ENCODE measurements at regions not wholly inside any gene's neighbourhood (a gene's known extent, or its start where the extent isn't known, plus 50 kb on each side); places are given as distances from the start of the nearest gene placed in this dataset.

DNA sequence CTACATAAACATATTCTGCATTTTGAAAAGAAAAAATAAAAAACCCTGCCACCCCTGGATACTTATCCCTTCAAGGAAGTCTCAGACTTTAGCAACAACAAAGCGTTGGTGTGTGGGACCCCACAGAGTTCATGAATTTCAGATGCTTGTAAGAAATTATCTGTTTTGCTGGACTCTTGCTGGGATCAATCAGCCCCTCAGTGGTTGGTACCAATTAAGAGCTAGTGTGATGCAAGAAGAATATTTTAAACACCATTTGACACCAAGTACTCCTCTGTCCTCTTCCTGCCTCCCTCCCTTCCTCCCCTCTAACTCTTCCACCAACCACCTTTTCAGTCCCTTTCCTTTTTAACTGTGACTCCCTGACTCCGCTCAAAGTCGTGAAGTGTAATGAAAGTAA lies 51.5 kb downstream of the SST start:
- no peak for DNase-seq

GRCh38 chr3:187617213-187617612 lies 53.0 kb downstream of the SST start:
- DNase-seq, result no peak

- peak; percentile 39 for DNase-seq
Observed at GRCh38 chr3:187616307-187616972, 53.8 kb downstream of the SST start.

DNA sequence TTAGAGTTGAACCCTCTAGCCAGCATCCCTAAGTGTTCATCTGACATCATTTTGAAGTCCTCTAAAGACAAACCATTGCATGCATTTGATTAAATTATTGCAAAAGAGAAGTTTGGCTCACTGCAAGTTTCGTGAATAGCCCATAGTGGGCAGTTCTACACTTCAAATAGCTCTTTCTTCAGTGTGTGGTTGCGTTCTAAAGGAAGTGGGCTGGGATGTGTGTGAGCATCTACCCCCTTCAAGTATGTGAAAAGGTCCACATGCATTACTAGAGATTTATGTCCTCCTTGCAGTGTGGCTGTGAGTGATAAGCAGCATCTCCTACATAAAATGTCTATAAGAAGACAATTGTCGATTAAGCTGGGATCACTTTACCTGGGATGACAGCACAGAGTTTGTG lies 54.6 kb downstream of the SST start:
- no peak for DNase-seq

GRCh38 chr3:187612656-187613055 lies 57.5 kb downstream of the SST start:
- no peak for DNase-seq

DNA sequence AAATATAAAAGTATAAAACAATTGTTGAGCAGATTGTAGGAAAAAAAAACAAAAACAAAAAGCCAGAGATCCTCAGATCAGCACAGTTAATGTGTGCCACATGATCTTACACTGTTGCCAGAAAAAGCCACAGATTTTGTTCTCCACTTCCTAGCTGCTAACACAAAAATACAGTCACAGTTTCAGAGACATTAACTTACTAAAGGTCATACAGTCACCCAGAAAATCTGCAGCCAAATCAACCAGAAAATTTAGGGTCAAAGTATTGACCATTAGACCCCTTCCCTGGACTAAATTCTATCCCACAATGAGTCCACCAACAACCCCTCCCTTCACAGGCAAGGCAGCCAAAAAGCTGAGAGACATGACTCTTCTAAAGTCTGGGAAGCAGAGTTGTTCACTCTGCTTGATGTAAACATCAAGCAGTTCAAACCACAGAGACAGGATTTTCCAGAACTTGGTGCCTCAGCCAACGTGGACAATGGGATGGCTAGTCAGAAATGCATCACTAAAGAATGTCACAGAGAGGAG lies 59.1 kb downstream of the SST start:
- no peak for DNase-seq

GRCh38 chr3:187594272-187594671 lies 75.9 kb downstream of the SST start:
- DNase-seq, result no peak

- DNase-seq, result no peak
Observed at GRCh38 chr3:187593451-187593850, 76.7 kb downstream of the SST start.

- no peak for DNase-seq
Observed at GRCh38 chr3:187590861-187591576, 79.2 kb downstream of the SST start.

GRCh38 chr3:187587076-187587475 lies 83.1 kb downstream of the SST start:
- no peak for DNase-seq

GRCh38 chr3:187586226-187586625 lies 84.0 kb downstream of the SST start:
- no peak for DNase-seq

GRCh38 chr3:187572441-187572840 lies 97.8 kb downstream of the SST start:
- DNase-seq, result no peak

DNA sequence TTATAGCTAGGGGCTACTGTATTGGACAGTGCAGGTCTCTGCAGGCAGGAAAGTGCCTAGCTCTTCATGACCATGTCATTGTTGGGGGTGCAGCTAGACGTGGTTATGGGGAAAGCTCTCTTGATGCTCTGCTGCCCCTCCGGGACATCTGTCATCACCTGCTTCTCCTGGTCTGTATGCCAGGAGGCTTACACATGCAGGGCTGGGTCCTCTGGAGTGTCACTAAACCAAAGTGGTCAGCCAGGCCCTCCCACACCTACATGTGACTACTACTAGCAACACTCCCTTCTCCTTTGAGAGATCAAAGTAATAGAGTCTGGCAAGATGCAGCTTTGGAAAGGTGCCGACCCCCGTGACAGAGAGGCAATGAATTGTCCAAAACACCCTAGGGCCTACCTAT lies 98.5 kb downstream of the SST start:
- DNase-seq, result no peak

DNA sequence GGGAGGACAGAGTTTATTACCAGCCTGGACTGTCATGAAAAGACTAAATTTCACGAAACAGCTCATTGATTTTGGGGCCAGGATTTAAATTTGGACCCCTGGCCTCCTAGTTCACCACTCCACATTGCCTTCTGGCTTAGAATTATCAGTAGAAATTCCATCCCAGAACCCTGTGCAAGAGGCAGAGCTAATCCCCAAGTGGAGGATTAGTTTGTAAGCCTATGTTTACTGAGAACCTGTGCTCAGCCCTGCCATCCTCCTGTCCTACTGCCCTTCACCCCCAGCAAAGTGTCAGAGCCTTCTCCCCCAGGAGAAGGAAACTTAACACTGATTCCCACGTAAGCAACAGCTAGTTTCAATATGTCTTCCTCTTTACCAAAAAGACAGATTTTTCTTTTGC lies 99.4 kb downstream of the SST start:
- DNase-seq, result no peak

- DNase-seq, result no peak
Observed at GRCh38 chr3:187568171-187568570, 102.0 kb downstream of the SST start.

DNA sequence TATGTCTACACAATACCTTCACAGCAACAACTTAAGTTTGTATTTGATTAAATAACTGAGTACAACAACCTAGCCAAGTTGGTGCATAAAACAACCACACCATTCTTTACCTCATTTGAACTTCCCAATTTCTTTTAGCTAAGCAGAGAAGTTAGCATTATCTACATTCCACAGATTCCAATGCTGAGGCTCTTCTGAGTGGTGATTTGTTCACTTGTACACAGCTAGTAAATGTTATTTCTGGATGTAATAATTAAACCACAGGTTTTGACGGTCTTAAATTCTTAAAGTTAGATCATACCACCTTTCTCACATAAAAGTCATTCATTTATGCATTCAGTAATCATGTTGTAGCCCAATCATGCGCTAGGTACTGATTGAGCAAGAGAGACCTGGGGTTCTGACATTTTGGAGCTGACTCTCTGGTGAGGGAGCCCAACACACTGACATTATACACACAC lies 102.5 kb downstream of the SST start:
- DNase-seq, result no peak

- no peak for DNase-seq
Observed at GRCh38 chr3:187567021-187567420, 103.2 kb downstream of the SST start.

GRCh38 chr3:187565701-187566100 lies 104.5 kb downstream of the SST start:
- DNase-seq, result no peak

DNA sequence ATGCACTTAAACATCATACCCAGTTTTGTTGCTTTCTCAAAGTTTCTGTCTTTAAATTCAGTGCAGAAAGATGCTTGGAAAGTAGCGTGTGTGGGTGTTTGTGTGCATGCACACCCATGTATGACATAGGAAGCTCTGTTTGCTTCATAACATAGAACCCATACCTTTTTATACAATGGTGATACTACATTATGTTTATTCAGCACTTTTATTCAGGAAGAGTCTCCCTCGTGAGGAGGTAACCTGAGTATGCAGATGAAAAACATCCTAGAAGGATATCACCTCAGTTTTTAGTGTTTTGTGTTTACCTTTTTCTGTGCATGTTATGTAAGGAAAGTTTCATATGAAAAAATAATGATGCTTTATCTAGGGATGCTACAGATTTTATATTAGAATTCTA lies 111.2 kb downstream of the SST start:
- no peak for DNase-seq

DNA sequence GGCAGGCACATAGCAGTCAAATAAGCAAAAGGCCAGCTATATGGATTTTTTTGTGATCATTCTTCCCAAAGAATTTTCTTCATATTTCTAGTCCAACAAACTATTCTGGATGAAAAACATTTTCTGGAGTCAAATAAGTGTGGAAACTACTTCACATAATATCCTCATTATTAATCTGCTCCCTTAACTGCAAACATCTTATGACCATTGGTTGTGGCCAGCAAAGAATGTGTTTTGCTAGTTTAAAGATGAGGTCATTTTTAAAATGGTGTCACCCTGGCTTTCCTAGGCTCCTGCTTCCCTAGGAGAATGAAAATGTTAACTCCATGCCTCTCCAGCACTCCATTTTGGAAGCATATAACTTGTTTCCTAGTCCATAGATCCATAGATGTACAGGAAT lies 118.8 kb downstream of the SST start:
- DNase-seq, result no peak

DNA sequence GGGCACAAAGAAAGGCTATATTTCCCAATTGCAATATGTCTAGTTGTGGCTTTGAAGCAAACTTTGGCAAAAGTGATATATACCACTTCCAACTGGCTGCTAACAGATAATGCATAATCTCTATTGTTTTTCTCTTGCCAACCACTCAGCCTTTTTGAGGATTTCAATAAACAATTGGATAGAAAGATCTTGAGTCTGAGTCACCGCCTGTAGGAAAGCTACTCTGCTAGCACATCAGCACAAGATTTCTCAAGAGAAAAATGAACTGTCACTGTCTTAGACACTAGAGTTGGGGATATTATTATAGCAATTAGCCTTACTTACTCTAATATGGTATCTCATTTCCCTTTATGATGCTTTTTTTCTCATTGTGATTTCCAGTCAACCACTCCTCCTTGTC lies 119.7 kb downstream of the SST start:
- no peak for DNase-seq

- DNase-seq, result no peak
Observed at GRCh38 chr3:187545366-187545765, 124.8 kb downstream of the SST start.

GRCh38 chr3:187544326-187544725 lies 125.9 kb downstream of the SST start:
- no peak for DNase-seq

GRCh38 chr3:187540847-187541246 lies 129.3 kb downstream of the SST start:
- DNase-seq, result no peak
